LNCaP clone FGC (cell line): ENCODE measurements at regions not wholly inside any gene's neighbourhood (a gene's known extent, or its start where the extent isn't known, plus 50 kb on each side); places are given as distances from the start of the nearest gene placed in this dataset.
"Not testable (repeated sequence)": the region's sequence is repeated elsewhere in the genome, so short reads cannot be mapped to it uniquely, and the experiment has no call there.

ENCODE experiments used
- DNase-seq: peaks from one replicate; pipeline ENCODE4 v3.0.0-alpha.2; 2011; ENCODE audit warnings: low read depth
- H3K4me3 ChIP-seq: 2 replicates; pipeline ENCODE4 v1.5.1; 2011; ENCODE audit warnings: mild to moderate bottlenecking, low read depth, low read length, control low read depth
- CTCF ChIP-seq: IDR thresholded peaks from 2 replicates; pipeline ENCODE4 v1.5.1; 2012; ENCODE audit warnings: mild to moderate bottlenecking; ENCODE audit not compliant: control insufficient read depth, insufficient read depth; ENCODE audit errors: extremely low read depth

GRCh38 chr5:115696141-115696650, 70.4 kb upstream of the TMED7 start:
- no peak for TF ChIP-seq CTCF
- no peak for DNase-seq
- no peak overlapping the region for H3K4me3 ChIP-seq

- TF ChIP-seq CTCF, result no peak
- no peak overlapping the region for H3K4me3 ChIP-seq
- no peak for DNase-seq
These were observed 69.6 kb upstream of the TMED7 start for GRCh38 chr5:115695310-115695880.

GRCh38 chr5:115691814-115692213, 66.0 kb upstream of the TMED7 start:
- not testable (repeated sequence) for DNase-seq, H3K4me3 ChIP-seq

- DNase-seq, result no peak
- H3K4me3 ChIP-seq, result no peak overlapping the region
- no peak for TF ChIP-seq CTCF
These were observed 60.9 kb upstream of the TMED7 start for GRCh38 chr5:115686738-115687074.

- no peak overlapping the region for H3K4me3 ChIP-seq
- no peak for TF ChIP-seq CTCF
- no peak for DNase-seq
These were observed 60.4 kb upstream of the TMED7 start for GRCh38 chr5:115686051-115686737.

- no peak overlapping the region for H3K4me3 ChIP-seq
- no peak for TF ChIP-seq CTCF
- no peak for DNase-seq
These were observed 59.7 kb upstream of the TMED7 start for GRCh38 chr5:115685490-115685889.

- H3K4me3 ChIP-seq, result no peak overlapping the region
- DNase-seq, result no peak
- TF ChIP-seq CTCF, result no peak
These were observed 58.7 kb upstream of the TMED7 start for GRCh38 chr5:115684513-115685037.
